ENCODE measurements at regions not wholly inside any gene's neighbourhood (a gene's known extent, or its start where the extent isn't known, plus 50 kb on each side); places are given as distances from the start of the nearest gene placed in this dataset.

- TF ChIP-seq, protein P1, sequence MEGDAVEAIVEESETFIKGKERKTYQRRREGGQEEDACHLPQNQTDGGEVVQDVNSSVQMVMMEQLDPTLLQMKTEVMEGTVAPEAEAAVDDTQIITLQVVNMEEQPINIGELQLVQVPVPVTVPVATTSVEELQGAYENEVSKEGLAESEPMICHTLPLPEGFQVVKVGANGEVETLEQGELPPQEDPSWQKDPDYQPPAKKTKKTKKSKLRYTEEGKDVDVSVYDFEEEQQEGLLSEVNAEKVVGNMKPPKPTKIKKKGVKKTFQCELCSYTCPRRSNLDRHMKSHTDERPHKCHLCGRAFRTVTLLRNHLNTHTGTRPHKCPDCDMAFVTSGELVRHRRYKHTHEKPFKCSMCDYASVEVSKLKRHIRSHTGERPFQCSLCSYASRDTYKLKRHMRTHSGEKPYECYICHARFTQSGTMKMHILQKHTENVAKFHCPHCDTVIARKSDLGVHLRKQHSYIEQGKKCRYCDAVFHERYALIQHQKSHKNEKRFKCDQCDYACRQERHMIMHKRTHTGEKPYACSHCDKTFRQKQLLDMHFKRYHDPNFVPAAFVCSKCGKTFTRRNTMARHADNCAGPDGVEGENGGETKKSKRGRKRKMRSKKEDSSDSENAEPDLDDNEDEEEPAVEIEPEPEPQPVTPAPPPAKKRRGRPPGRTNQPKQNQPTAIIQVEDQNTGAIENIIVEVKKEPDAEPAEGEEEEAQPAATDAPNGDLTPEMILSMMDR (IDR thresholded peaks at IDR 0.05; ENCODE audit: poor library complexity, severe bottlenecking), result no peak
- TF ChIP-seq EZH2 (IDR thresholded peaks at IDR 0.05; ENCODE audit: borderline replicate concordance, insufficient read depth, low read length, poor library complexity, severe bottlenecking) (no peak), POLR2AphosphoS5 (IDR thresholded peaks at IDR 0.05) (no peak)
Observed at GRCh38 chrX:2626750-2627149, 64.3 kb upstream of the CD99 start.
